ENCODE measurements at regions not wholly inside any gene's neighbourhood (a gene's known extent, or its start where the extent isn't known, plus 50 kb on each side); places are given as distances from the start of the nearest gene placed in this dataset.

DNA sequence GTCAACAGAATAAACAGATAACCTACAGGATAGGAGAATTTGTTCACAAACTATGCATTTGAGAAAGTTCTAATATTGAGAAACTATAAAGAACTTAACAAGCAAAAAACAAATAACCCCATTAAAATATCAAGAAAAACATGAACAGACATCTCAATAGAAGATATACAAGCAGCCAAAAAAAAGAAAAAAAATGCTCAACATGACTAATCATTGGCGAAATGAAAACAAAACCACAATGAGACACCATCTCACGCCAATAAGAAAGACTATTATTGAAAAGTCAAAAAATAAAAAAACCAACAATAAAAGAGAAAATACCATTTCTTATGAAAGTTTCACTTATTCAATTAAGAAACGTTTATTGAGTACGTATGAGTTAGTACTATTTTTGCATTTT, 800.5 kb downstream of the CBLN2 start:
- in situ Hi-C loops (cut with HindIII; ENCODE audit: extremely low pct_ligation_motif_present, low pct_unique_long_range_greater_than_20kb), result no loop called here
- no peak for DNase-seq (ENCODE audit: low spot score)

More for the DNA sequence above, 800.5 kb downstream of the CBLN2 start:
- intact Hi-C loops (cut with micrococcal nuclease; ENCODE audit: unreplicated experiment), result no loop called here
- Histone ChIP-seq H3K36me3 (replicated peaks in 1 of 2; ENCODE audit: control insufficient read depth in 1 of 2, insufficient read depth in 2 of 2, low read length in 2 of 2) (no peaks in the 10 kb centered on the region), H3K9me3 (ENCODE audit: low read length) (peaks cover 23% of the 10 kb centered on the region; the same call in 1 of the 2 replicates), H3K4me3 (replicated peaks in 1 of 3; ENCODE audit: insufficient read depth in 1 of 3, low read depth in 2 of 3, low read length in 3 of 3) (no peak overlapping the region), H3K27ac (ENCODE audit: extremely low read length, insufficient read depth, low read length) (no peak overlapping the region), H3K79me2 (ENCODE audit: insufficient read depth, low read length) (no peaks in the 10 kb centered on the region), H3K4me2 (ENCODE audit: low read depth, low read length) (no peak overlapping the region), H3K27me3 (ENCODE audit: control insufficient read depth in 1 of 2, insufficient read depth in 2 of 2, low read length in 2 of 2) (no peaks in the 10 kb centered on the region), H3K9ac (ENCODE audit: insufficient read depth, low read depth, low read length) (no peak overlapping the region), H4K20me1 (ENCODE audit: insufficient read depth, low read length) (no peaks in the 10 kb centered on the region), H2AFZ (ENCODE audit: low read length) (no peak overlapping the region), H3K4me1 (ENCODE audit: insufficient read depth, low read length) (no peaks in the 10 kb centered on the region)
- ChIA-PET POLR2A (no interaction called here), CTCF (ENCODE audit: low intra/inter-chr PET ratio, low total read pairs) (no interaction called here)
- ATAC-seq (no peak), FAIRE-seq (no peak)
- 5% methylated on average over 4 of the region's 4 CpGs for whole genome bisulfite sequencing (ENCODE audit: low lambda C conversion rate)
- no TSS peak for BruUV-seq (replicated peaks)
- TF ChIP-seq TARDBP (CRISPR knock-in tag; IDR thresholded peaks at IDR 0.05), result no peak
- TF ChIP-seq ZNF619 (CRISPR knock-in tag; IDR thresholded peaks at IDR 0.05), result no peak
- TF ChIP-seq KMT2B (CRISPR knock-in tag; IDR thresholded peaks at IDR 0.05), result no peak
- no peak for TF ChIP-seq ZNF724P (CRISPR knock-in tag; IDR thresholded peaks at IDR 0.05; ENCODE audit: borderline replicate concordance)
- no peak for TF ChIP-seq HOXA9 (CRISPR knock-in tag; IDR thresholded peaks at IDR 0.05; ENCODE audit: borderline replicate concordance)
- no peak for TF ChIP-seq KLF9 (CRISPR knock-in tag; IDR thresholded peaks at IDR 0.05; ENCODE audit: low read depth)
- TF ChIP-seq, protein P1, sequence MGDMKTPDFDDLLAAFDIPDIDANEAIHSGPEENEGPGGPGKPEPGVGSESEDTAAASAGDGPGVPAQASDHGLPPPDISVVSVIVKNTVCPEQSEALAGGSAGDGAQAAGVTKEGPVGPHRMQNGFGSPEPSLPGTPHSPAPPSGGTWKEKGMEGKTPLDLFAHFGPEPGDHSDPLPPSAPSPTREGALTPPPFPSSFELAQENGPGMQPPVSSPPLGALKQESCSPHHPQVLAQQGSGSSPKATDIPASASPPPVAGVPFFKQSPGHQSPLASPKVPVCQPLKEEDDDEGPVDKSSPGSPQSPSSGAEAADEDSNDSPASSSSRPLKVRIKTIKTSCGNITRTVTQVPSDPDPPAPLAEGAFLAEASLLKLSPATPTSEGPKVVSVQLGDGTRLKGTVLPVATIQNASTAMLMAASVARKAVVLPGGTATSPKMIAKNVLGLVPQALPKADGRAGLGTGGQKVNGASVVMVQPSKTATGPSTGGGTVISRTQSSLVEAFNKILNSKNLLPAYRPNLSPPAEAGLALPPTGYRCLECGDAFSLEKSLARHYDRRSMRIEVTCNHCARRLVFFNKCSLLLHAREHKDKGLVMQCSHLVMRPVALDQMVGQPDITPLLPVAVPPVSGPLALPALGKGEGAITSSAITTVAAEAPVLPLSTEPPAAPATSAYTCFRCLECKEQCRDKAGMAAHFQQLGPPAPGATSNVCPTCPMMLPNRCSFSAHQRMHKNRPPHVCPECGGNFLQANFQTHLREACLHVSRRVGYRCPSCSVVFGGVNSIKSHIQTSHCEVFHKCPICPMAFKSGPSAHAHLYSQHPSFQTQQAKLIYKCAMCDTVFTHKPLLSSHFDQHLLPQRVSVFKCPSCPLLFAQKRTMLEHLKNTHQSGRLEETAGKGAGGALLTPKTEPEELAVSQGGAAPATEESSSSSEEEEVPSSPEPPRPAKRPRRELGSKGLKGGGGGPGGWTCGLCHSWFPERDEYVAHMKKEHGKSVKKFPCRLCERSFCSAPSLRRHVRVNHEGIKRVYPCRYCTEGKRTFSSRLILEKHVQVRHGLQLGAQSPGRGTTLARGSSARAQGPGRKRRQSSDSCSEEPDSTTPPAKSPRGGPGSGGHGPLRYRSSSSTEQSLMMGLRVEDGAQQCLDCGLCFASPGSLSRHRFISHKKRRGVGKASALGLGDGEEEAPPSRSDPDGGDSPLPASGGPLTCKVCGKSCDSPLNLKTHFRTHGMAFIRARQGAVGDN (CRISPR knock-in tag; IDR thresholded peaks at IDR 0.05), result no peak
- no peak for TF ChIP-seq ZNF354B (CRISPR knock-in tag; IDR thresholded peaks at IDR 0.05)
- TF ChIP-seq, protein P2, sequence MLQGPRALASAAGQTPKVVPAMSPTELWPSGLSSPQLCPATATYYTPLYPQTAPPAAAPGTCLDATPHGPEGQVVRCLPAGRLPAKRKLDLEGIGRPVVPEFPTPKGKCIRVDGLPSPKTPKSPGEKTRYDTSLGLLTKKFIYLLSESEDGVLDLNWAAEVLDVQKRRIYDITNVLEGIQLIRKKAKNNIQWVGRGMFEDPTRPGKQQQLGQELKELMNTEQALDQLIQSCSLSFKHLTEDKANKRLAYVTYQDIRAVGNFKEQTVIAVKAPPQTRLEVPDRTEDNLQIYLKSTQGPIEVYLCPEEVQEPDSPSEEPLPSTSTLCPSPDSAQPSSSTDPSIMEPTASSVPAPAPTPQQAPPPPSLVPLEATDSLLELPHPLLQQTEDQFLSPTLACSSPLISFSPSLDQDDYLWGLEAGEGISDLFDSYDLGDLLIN (CRISPR knock-in tag; IDR thresholded peaks at IDR 0.05; ENCODE audit: borderline replicate concordance), result no peak
- TF ChIP-seq SP2 (CRISPR knock-in tag; IDR thresholded peaks at IDR 0.05), result no peak
- no peak for TF ChIP-seq NR1H2 (CRISPR knock-in tag; IDR thresholded peaks at IDR 0.05; ENCODE audit: borderline replicate concordance, low read depth)
- no peak for TF ChIP-seq KLF13 (CRISPR knock-in tag; IDR thresholded peaks at IDR 0.05)
- no peak for TF ChIP-seq CEBPB (IDR thresholded peaks at IDR 0.05; ENCODE audit: borderline replicate concordance, low read depth, low read length)
- no peak for TF ChIP-seq LCORL (IDR thresholded peaks at IDR 0.05)
- no peak for TF ChIP-seq LCORL (CRISPR knock-in tag; IDR thresholded peaks at IDR 0.05)

Data from HepG2 (cell line).